IPS-20b (cell line): ENCODE measurements at regions not wholly inside any gene's neighbourhood (a gene's known extent, or its start where the extent isn't known, plus 50 kb on each side); places are given as distances from the start of the nearest gene placed in this dataset.

ENCODE experiments used
- H3K27ac ChIP-seq: one replicate; pipeline ENCODE4 v1.5.1; 2013; ENCODE audit warnings: low read length
- H3K27me3 ChIP-seq: 2 replicates; pipeline ENCODE4 v1.6.1; 2013; ENCODE audit warnings: mild to moderate bottlenecking, low read length, inconsistent platforms; ENCODE audit not compliant: insufficient read depth
- H3K36me3 ChIP-seq: 2 replicates; pipeline ENCODE4 v1.6.1; 2013; ENCODE audit warnings: low read depth, mild to moderate bottlenecking, inconsistent platforms, low read length, moderate library complexity; ENCODE audit not compliant: insufficient read depth
- H3K4me1 ChIP-seq: 2 replicates; pipeline ENCODE4 v1.6.1; 2013; ENCODE audit warnings: mild to moderate bottlenecking, control low read depth, inconsistent platforms, low read length, moderate library complexity; ENCODE audit not compliant: insufficient read depth
- H3K4me3 ChIP-seq: 2 replicates; pipeline ENCODE4 v1.5.1; 2013; ENCODE audit warnings: mild to moderate bottlenecking, low read length, inconsistent platforms
- H3K9ac ChIP-seq: 2 replicates; pipeline ENCODE4 v1.6.1; 2013; ENCODE audit warnings: low read depth, mild to moderate bottlenecking, inconsistent platforms, low read length, moderate library complexity
- H3K9me3 ChIP-seq: 2 replicates; pipeline ENCODE4 v1.6.1; 2013; ENCODE audit warnings: mild to moderate bottlenecking, low read depth, low read length, inconsistent platforms; ENCODE audit not compliant: insufficient read depth

GRCh38 chr5:29023541-29023940 lies 1985.2 kb upstream of the CDH9 start:
- H3K36me3 ChIP-seq, result no peaks in the 10 kb centered on the region
- H3K4me3 ChIP-seq, result no peak overlapping the region
- no peak overlapping the region for H3K27ac ChIP-seq
- no peaks in the 10 kb centered on the region for H3K9me3 ChIP-seq
- H3K9ac ChIP-seq, result no peak overlapping the region
- H3K4me1 ChIP-seq, result no peaks in the 10 kb centered on the region
- no peaks in the 10 kb centered on the region for H3K27me3 ChIP-seq

GRCh38 chr5:29017501-29017900 lies 1979.1 kb upstream of the CDH9 start:
- H3K27me3 ChIP-seq, result no peaks in the 10 kb centered on the region
- no peak overlapping the region for H3K4me3 ChIP-seq
- H3K9me3 ChIP-seq, result no peaks in the 10 kb centered on the region
- no peak overlapping the region for H3K9ac ChIP-seq
- H3K4me1 ChIP-seq, result no peaks in the 10 kb centered on the region
- no peak overlapping the region for H3K27ac ChIP-seq
- no peaks in the 10 kb centered on the region for H3K36me3 ChIP-seq

- Histone ChIP-seq H3K9ac (no peak overlapping the region), H3K36me3 (no peaks in the 10 kb centered on the region), H3K4me3 (no peak overlapping the region), H3K27ac (no peak overlapping the region), H3K27me3 (no peaks in the 10 kb centered on the region), H3K9me3 (no peaks in the 10 kb centered on the region), H3K4me1 (no peaks in the 10 kb centered on the region)
These were observed 1977.7 kb upstream of the CDH9 start for GRCh38 chr5:29016067-29016466.

- Histone ChIP-seq H3K9me3 (no peaks in the 10 kb centered on the region), H3K27me3 (no peaks in the 10 kb centered on the region), H3K4me3 (no peak overlapping the region), H3K4me1 (no peaks in the 10 kb centered on the region), H3K27ac (no peak overlapping the region), H3K36me3 (no peaks in the 10 kb centered on the region), H3K9ac (no peak overlapping the region)
These were observed 1977.1 kb upstream of the CDH9 start for GRCh38 chr5:29015523-29015922.

- Histone ChIP-seq H3K4me1 (no peaks in the 10 kb centered on the region), H3K4me3 (no peak overlapping the region), H3K27me3 (no peaks in the 10 kb centered on the region), H3K27ac (no peak overlapping the region), H3K9me3 (no peaks in the 10 kb centered on the region), H3K36me3 (no peaks in the 10 kb centered on the region), H3K9ac (no peak overlapping the region)
These were observed 1967.0 kb upstream of the CDH9 start for GRCh38 chr5:29005386-29005785.

GRCh38 chr5:29002481-29002880 lies 1964.1 kb upstream of the CDH9 start:
- Histone ChIP-seq H3K27ac (no peak overlapping the region), H3K27me3 (no peaks in the 10 kb centered on the region), H3K36me3 (no peaks in the 10 kb centered on the region), H3K9me3 (no peaks in the 10 kb centered on the region), H3K9ac (no peak overlapping the region), H3K4me3 (no peak overlapping the region), H3K4me1 (no peaks in the 10 kb centered on the region)

GRCh38 chr5:29001666-29002065 lies 1963.3 kb upstream of the CDH9 start:
- Histone ChIP-seq H3K4me1 (no peaks in the 10 kb centered on the region), H3K4me3 (no peak overlapping the region), H3K36me3 (no peaks in the 10 kb centered on the region), H3K9ac (no peak overlapping the region), H3K9me3 (no peaks in the 10 kb centered on the region), H3K27me3 (no peaks in the 10 kb centered on the region), H3K27ac (no peak overlapping the region)

GRCh38 chr5:28984639-28985038 lies 1946.3 kb upstream of the CDH9 start:
- H3K9ac ChIP-seq, result no peak overlapping the region
- peaks cover 6% of the 10 kb centered on the region; the same call in 1 of the 2 replicates for H3K9me3 ChIP-seq
- no peaks in the 10 kb centered on the region for H3K36me3 ChIP-seq
- H3K27ac ChIP-seq, result no peak overlapping the region
- no peaks in the 10 kb centered on the region for H3K27me3 ChIP-seq
- no peak overlapping the region for H3K4me3 ChIP-seq
- no peaks in the 10 kb centered on the region for H3K4me1 ChIP-seq

- Histone ChIP-seq H3K4me1 (no peaks in the 10 kb centered on the region), H3K9ac (no peak overlapping the region), H3K9me3 (no peaks in the 10 kb centered on the region), H3K36me3 (no peaks in the 10 kb centered on the region), H3K27me3 (no peaks in the 10 kb centered on the region), H3K4me3 (no peak overlapping the region), H3K27ac (no peak overlapping the region)
These were observed 1937.1 kb upstream of the CDH9 start for GRCh38 chr5:28975508-28975907.

GRCh38 chr5:28967848-28968247 lies 1929.5 kb upstream of the CDH9 start:
- Histone ChIP-seq H3K9ac (no peak overlapping the region), H3K27me3 (no peaks in the 10 kb centered on the region), H3K27ac (no peak overlapping the region), H3K4me3 (no peak overlapping the region), H3K9me3 (no peaks in the 10 kb centered on the region), H3K36me3 (no peaks in the 10 kb centered on the region), H3K4me1 (no peaks in the 10 kb centered on the region)

GRCh38 chr5:28961816-28962215 lies 1923.4 kb upstream of the CDH9 start:
- Histone ChIP-seq H3K27me3 (no peaks in the 10 kb centered on the region), H3K27ac (no peak overlapping the region), H3K36me3 (no peaks in the 10 kb centered on the region), H3K9ac (no peak overlapping the region), H3K9me3 (no peaks in the 10 kb centered on the region), H3K4me3 (no peak overlapping the region), H3K4me1 (no peaks in the 10 kb centered on the region)

GRCh38 chr5:28958581-28958980 lies 1920.2 kb upstream of the CDH9 start:
- H3K4me1 ChIP-seq, result no peaks in the 10 kb centered on the region
- H3K9me3 ChIP-seq, result no peaks in the 10 kb centered on the region
- H3K9ac ChIP-seq, result no peak overlapping the region
- H3K36me3 ChIP-seq, result no peaks in the 10 kb centered on the region
- H3K27me3 ChIP-seq, result no peaks in the 10 kb centered on the region
- H3K4me3 ChIP-seq, result no peak overlapping the region
- H3K27ac ChIP-seq, result no peak overlapping the region

- Histone ChIP-seq H3K27ac (no peak overlapping the region), H3K9me3 (peaks cover 3% of the 10 kb centered on the region; the same call in 1 of the 2 replicates), H3K36me3 (no peaks in the 10 kb centered on the region), H3K4me1 (no peaks in the 10 kb centered on the region), H3K4me3 (no peak overlapping the region), H3K27me3 (no peaks in the 10 kb centered on the region), H3K9ac (no peak overlapping the region)
These were observed 1919.1 kb upstream of the CDH9 start for GRCh38 chr5:28957450-28957849.
